HUES6 (cell line): ENCODE measurements at regions not wholly inside any gene's neighbourhood (a gene's known extent, or its start where the extent isn't known, plus 50 kb on each side); places are given as distances from the start of the nearest gene placed in this dataset.
"Not testable (repeated sequence)": the region's sequence is repeated elsewhere in the genome, so short reads cannot be mapped to it uniquely, and the experiment has no call there.

Experiments
- H3K27ac ChIP-seq: 2 replicates; pipeline ENCODE4 v1.7.0; 2013; ENCODE audit warnings: low read depth, mild to moderate bottlenecking, low read length, inconsistent platforms
- H3K27me3 ChIP-seq: 2 replicates; pipeline ENCODE4 v1.6.1; 2013; ENCODE audit warnings: low read length; ENCODE audit not compliant: control insufficient read depth, insufficient read depth
- H3K36me3 ChIP-seq: 2 replicates; pipeline ENCODE4 v1.6.1; 2013; ENCODE audit warnings: low read length; ENCODE audit not compliant: control insufficient read depth, insufficient read depth
- H3K4me1 ChIP-seq: 2 replicates; pipeline ENCODE4 v1.6.1; 2013; ENCODE audit warnings: low read length; ENCODE audit not compliant: control insufficient read depth, insufficient read depth
- H3K4me3 ChIP-seq: 2 replicates; pipeline ENCODE4 v1.5.1; 2013; ENCODE audit warnings: low read depth, low read length
- H3K9ac ChIP-seq: one replicate; pipeline ENCODE4 v1.6.1; 2013; ENCODE audit warnings: mild to moderate bottlenecking, low read length
- H3K9me3 ChIP-seq: 2 replicates; pipeline ENCODE4 v1.6.1; 2013; ENCODE audit warnings: low read depth, low read length; ENCODE audit not compliant: control insufficient read depth, insufficient read depth

DNA sequence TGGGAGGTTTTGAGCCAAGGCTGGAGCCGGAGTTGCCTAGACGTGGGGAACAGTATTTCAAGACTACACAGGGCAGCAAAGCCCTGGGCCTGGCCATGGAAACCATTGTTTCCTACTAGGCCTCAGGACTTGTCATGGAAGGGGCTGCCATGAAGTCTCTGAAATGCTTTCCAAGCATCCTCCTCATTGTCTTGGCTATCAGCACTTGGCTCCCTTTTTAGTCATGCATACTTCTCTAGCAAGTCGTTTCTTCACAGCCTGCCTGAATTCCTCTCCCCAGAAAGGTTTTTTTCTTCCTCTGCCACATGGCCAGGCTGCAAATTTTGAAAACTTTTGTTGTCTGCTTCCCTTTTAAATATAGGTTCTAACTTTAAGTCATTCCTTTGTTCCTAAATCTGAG lies 406.6 kb upstream of the TMPRSS15 start:
- Histone ChIP-seq H3K9me3 (no peaks in the 10 kb centered on the region), H3K9ac (no peak overlapping the region), H3K27me3 (no peaks in the 10 kb centered on the region), H3K36me3 (no peaks in the 10 kb centered on the region), H3K27ac (no peak overlapping the region), H3K4me1 (no peaks in the 10 kb centered on the region), H3K4me3 (no peak overlapping the region)

DNA sequence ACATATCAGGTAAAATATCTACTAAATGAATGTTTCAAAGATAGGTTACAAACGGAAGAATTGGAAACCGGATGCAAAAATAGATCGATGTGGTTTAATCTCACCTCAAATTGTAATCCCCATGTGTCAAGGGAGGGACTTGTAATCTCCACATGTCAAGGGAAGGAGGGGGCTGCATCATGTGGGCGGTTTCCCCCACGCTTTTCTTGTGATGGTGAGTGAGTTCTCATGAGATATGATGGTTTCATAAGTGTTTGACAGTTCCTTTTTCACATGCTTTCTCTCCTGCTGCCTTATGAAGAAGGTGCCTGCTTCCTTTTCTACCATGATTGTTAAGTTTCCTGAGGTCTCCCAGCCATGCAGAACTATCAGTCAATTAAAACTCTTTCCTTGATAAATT lies 408.7 kb upstream of the TMPRSS15 start:
- H3K9me3 ChIP-seq, result no peaks in the 10 kb centered on the region
- no peak overlapping the region for H3K27ac ChIP-seq
- no peaks in the 10 kb centered on the region for H3K4me1 ChIP-seq
- H3K27me3 ChIP-seq, result no peaks in the 10 kb centered on the region
- H3K4me3 ChIP-seq, result no peak overlapping the region
- H3K9ac ChIP-seq, result no peak overlapping the region
- H3K36me3 ChIP-seq, result no peaks in the 10 kb centered on the region

DNA sequence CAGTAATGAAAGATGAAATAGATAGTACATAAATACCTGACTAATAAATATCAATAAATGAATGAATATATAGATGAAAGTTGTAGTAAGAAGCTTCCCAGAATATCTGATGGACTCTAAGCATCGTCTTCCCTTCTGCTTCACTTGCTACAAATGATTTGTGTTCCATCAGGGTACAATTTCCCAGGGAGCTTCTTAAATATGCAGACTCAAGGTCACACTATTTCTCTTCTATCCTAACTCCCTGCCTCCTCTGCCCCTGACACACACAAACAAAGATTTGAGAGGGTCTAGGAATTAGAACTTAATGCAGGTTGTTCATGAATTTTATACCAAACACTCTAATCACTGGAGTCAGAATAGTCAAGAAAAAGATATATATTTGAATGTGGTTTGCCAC lies 415.9 kb upstream of the TMPRSS15 start:
- Histone ChIP-seq H3K4me3 (no peak overlapping the region), H3K27ac (no peak overlapping the region), H3K27me3 (no peaks in the 10 kb centered on the region), H3K4me1 (no peaks in the 10 kb centered on the region), H3K9me3 (no peaks in the 10 kb centered on the region), H3K36me3 (no peaks in the 10 kb centered on the region), H3K9ac (no peak overlapping the region)

DNA sequence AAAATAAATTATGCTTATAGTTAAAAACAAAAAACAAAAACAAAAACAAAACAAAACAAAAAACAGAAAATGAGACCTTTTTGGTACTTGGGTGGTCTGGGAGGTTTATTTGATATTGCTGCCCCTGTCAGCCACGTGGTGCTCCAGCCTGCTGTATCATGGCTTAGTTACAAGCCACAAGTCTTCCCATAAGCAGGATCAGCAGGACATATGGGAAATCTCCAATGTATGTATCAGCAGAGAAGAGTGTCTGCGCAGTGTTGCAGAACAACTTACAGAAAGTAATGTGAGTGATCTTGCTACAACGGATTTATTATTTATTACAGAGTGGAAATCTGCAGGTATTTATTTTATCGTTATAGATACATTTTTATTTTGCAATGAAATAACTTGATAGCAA lies 423.0 kb upstream of the TMPRSS15 start:
- Histone ChIP-seq H3K27me3 (no peaks in the 10 kb centered on the region), H3K36me3 (no peaks in the 10 kb centered on the region), H3K27ac (no peak overlapping the region), H3K4me3 (no peak overlapping the region), H3K9me3 (no peaks in the 10 kb centered on the region), H3K4me1 (no peaks in the 10 kb centered on the region), H3K9ac (no peak overlapping the region)

DNA sequence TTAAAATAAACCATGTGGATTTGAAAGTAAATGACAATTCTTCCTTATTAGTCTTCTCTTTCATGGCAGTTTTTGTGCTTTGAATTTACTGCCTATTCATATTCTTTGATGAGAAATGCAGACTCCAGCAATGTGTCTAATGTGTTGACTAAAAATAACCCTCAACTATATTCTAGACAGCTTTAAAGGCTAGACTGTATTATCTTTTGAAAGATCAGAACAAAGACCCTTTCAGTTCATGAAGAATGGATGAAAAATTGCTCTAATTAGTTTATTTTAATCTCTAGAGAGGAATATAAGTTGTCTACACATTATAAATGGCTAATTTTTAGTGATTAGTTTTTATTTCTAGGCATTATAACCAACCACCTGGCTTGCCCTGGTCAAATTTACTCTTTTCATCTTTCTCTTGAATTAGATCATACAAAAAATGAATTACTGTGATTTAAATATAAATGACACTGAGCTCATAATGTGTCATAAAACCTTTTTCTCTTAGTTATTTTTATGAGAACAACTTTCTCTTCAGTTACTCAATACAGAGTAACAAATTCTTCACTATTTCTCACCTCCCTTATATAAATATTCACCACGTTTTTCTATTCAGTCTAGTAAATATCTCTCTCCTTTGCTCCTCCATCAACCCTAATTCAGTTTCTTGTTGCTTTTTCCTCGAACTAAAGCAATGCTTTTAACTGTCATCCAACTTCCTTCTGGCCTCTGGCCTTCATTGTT lies 428.5 kb upstream of the TMPRSS15 start:
- H3K36me3 ChIP-seq, result no peaks in the 10 kb centered on the region
- no peaks in the 10 kb centered on the region for H3K27me3 ChIP-seq
- H3K4me3 ChIP-seq, result no peak overlapping the region
- H3K4me1 ChIP-seq, result no peaks in the 10 kb centered on the region
- no peak overlapping the region for H3K9ac ChIP-seq
- no peaks in the 10 kb centered on the region for H3K9me3 ChIP-seq
- no peak overlapping the region for H3K27ac ChIP-seq

DNA sequence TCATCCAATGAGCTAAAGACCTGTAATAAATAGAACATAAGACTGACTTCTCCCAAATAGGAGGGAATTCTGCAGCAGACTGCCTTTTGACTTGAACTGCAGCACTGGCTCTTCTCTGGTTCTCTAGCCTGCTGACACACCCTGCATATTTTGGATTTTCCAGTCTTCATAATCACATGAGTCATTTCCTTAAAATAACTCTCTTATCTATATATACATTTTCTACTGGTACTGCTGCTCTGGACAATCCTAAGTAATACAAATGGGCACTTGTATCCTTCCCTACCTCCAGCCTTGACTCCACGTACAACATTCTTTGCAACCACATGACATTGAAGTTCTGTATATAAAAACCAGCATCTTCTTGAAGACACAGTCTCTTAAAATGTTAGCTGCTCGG lies 429.4 kb upstream of the TMPRSS15 start:
- no peaks in the 10 kb centered on the region for H3K36me3 ChIP-seq
- no peak overlapping the region for H3K4me3 ChIP-seq
- no peak overlapping the region for H3K27ac ChIP-seq
- no peak overlapping the region for H3K9ac ChIP-seq
- H3K4me1 ChIP-seq, result no peaks in the 10 kb centered on the region
- H3K9me3 ChIP-seq, result no peaks in the 10 kb centered on the region
- no peaks in the 10 kb centered on the region for H3K27me3 ChIP-seq

DNA sequence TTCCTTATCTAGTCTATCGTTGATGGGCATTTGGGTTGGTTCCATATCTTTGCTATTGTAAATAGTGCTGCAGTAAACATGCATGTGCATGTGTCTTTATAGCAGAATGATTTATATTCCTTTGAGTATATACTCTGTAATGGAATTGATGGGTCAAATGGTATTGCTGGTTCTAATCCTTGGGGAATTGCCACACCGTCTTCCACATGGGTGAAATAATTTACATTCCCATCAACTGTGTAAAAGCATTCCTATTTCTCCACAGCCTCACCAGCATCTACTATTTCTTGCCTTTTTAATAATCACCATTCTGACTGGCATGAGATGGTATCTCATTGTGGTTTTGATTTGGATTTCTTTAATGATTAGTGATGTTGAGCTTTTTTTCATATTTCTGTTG lies 430.5 kb upstream of the TMPRSS15 start:
- not testable (repeated sequence) for H3K36me3 ChIP-seq, H3K4me1 ChIP-seq, H3K9me3 ChIP-seq, H3K27ac ChIP-seq, H3K9ac ChIP-seq, H3K27me3 ChIP-seq, H3K4me3 ChIP-seq

DNA sequence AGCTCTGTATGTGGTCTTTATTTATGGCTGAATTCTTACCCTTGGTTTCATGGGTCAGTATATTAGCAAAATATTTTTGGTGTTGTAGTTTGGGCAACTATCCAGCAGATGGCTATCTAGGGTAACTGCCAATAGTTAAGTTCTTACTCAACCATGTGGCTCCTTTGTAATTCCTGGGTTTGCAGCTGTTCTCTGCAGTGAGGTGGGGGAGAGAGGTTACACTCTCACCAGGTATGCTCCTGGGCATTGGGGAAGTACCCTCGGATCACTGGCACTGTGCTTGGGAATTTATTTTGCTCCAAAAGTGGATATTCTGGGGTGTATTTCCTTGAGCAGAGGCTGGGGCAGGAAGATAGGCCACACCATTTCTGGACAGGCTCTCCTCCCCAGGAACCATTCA lies 436.7 kb upstream of the TMPRSS15 start:
- no peaks in the 10 kb centered on the region for H3K27me3 ChIP-seq
- H3K36me3 ChIP-seq, result no peaks in the 10 kb centered on the region
- H3K4me3 ChIP-seq, result no peak overlapping the region
- 0 out of 2 replicates have a peak, but pooled peaks cover 2% of the 10 kb centered on the region for H3K9me3 ChIP-seq
- no peak overlapping the region for H3K27ac ChIP-seq
- H3K4me1 ChIP-seq, result no peaks in the 10 kb centered on the region
- no peak overlapping the region for H3K9ac ChIP-seq

DNA sequence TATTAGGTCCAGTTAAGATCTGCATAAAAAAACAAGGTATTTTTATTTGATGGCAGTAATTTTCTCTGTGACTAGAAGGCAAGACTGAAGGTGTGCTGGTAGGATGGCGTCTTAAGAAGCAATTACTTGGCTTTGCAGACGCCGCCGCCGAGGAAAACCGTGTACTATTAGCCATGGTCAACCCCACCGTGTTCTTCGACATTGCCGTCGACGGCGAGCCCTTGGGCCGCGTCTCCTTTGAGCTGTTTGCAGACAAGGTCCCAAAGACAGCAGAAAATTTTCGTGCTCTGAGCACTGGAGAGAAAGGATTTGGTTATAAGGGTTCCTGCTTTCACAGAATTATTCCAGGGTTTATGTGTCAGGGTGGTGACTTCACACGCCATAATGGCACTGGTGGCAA lies 454.0 kb upstream of the TMPRSS15 start:
- H3K4me3 ChIP-seq, H3K36me3 ChIP-seq, H3K4me1 ChIP-seq, H3K9ac ChIP-seq, H3K27ac ChIP-seq, H3K27me3 ChIP-seq, H3K9me3 ChIP-seq: not testable (repeated sequence)

DNA sequence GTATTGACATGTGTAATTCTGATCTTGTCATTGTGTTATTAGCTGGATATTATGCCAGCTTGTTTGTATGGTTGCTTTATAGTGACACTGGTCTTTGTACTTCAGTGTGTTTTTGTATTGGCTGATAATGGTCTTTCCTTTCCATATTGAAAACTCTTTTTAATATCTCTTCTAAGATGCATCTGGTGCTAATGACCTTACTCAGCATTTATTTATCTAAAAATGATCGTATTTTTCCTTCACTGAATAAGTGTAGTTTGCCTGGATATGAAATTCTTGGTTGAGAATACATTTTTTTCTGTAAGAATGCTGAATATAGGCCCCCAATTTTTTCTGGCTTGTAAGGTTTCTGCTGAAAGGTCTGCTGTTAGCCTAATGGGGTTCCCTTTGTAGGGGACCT lies 465.5 kb upstream of the TMPRSS15 start:
- H3K27me3 ChIP-seq, result no peaks in the 10 kb centered on the region
- no peak overlapping the region for H3K4me3 ChIP-seq
- H3K9ac ChIP-seq, result no peak overlapping the region
- H3K36me3 ChIP-seq, result no peaks in the 10 kb centered on the region
- no peak overlapping the region for H3K27ac ChIP-seq
- H3K9me3 ChIP-seq, result 0 out of 2 replicates have a peak, but pooled peaks cover 2% of the 10 kb centered on the region
- H3K4me1 ChIP-seq, result no peaks in the 10 kb centered on the region

DNA sequence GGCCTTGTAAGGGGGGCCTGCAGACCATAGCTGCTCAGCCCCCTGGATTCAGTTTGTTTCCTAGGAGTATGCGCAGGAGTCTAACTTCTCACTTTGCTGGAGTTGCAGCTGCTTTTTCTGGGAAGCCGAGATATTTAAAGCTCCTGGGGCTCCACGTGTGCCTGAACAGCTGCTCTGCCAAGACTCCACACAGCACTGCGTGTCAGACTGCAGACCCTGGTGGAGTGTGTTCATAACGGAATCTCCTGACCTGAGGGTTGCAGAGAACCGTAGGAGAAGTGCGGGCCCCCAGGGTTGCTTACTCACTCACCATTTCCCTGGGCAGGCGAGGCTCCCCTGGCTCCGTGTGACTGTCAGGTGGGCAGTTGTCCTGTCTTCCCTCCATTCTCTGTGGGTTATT lies 474.3 kb upstream of the TMPRSS15 start:
- H3K9ac ChIP-seq, result no peak overlapping the region
- H3K4me1 ChIP-seq, result no peaks in the 10 kb centered on the region
- H3K9me3 ChIP-seq, result peaks cover 33% of the 10 kb centered on the region
- no peaks in the 10 kb centered on the region for H3K27me3 ChIP-seq
- H3K4me3 ChIP-seq, result no peak overlapping the region
- H3K36me3 ChIP-seq, result no peaks in the 10 kb centered on the region
- H3K27ac ChIP-seq, result no peak overlapping the region
